ENCODE measurements at regions not wholly inside any gene's neighbourhood (a gene's known extent, or its start where the extent isn't known, plus 50 kb on each side); places are given as distances from the start of the nearest gene placed in this dataset.

DNA sequence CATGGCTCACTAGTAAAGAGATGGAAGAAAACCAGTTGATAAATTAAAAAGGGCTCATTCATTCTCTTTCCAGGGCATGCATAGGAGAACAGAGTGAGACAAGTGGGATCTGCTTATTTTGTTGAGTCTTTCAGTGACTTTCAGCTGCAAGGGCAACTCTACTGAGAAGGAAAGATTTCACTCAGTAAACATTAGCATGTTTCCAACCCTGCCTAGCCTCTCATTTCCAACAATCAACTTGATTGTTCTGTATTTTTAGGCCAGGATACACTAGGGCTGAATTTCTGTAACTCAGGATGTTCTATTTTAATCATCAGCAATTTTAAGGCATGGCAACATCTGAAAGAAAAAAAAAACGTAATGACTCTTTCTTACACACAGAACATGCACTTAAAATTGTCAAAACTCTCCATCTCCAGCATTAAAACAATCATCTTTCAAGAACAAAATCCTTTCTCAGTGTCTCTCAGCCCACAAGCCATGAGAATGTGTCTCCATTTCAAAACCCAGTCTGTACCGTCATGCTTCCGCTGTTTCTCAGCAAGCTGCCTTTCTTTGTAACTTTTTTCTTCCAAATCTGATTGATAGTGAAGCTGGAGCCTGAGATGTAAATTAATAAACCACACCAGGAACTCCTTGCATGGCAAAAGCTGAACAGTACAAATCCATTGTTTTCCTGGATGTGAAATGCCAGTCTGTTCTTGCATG, 147.2 kb upstream of the KLF14 start:
- DNase-seq, result no peak

- no peak for DNase-seq
These were observed 147.8 kb upstream of the KLF14 start for GRCh38 chr7:130881799-130882141.

GRCh38 chr7:130882396-130882795, 148.4 kb upstream of the KLF14 start:
- DNase-seq, result no peak

DNA sequence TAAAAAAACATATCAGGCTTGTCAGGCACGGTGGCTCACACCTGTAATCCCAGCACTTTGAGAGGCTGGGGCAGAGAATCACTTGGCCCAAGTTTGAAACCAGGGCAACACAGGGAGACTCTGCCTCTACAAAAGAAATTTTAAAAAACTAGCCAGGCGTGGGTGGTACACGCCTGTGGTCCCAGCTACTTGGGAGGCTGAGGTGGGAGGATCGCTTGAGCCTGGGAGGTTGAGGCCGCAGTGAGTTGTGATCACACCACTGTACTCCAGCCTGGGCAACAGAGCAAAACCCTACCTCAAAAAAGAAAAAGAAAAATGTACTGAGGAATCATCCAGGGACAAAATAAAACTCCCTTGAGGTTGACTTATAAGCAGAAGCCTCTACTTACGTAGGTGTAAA, 149.9 kb upstream of the KLF14 start:
- no peak for DNase-seq

GRCh38 chr7:130884437-130885417, 150.7 kb upstream of the KLF14 start:
- DNase-seq, result no peak

DNA sequence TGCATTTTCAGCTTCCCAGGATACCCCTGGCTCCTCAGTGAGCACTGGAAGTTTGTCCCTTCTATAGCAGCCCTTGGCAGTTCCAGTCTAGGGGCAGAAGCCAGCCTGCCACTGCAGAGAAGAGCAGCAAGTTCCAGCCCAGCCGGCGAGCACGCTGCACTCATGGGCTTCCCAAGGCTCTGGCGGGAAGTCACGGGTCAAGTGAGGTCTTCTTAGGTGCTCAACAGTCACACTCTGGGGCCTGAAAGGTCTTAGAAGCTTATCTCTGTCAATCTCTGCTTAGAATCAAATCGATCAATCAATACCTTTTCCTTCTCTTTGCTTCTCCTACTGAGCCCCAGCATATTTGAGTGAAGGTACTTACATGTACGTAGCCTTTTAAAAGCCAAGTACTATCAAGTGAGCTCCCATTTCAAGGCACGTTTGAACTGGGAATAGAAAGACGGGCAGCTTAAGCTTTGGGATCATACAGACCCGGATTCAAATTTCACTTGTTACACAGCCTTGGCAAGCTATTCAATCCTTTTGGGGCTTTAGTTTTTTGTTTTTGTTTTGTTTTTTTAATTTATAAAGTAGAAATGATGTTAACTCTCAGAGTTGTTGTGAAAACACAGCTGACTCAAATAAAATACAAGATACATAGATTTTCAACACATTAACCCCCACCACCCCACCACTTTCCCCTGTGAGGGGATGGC, 152.6 kb upstream of the KLF14 start:
- DNase-seq, result no peak

DNA sequence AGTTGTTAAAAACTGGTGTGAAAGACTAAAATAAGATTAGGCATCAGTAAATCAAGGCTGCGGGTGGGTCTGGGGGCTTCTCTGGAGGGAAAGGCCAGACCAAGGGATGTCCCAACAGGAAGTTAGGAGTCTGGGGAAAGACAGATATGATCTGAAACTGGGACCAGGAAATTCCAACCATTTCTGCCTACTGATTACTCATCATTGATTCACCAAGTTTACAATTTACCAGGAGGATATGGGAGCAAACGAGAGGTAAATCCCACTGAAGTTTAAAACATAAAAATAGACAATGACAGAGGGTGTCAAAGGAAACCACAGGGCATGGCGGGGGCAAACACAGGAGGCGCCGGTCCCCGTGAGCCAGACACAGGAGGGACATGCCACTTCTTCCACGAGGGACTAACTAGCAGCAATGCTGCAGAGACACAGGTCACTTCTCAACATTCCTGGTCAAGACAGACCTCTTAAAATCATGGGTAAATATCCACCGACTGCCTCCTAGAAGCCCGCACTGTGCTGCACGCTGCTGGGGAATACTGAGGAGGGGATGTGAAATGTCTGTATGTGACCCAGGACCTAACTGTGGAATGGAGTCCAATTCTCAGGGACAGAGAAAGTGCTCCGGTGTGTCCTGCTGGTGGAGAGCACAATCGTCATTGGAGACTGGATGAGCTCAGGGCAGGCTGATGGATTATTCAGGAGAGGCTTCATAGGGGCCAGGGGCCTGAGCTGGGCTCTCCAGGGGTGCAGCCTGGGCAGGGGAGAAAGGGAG, 153.4 kb upstream of the KLF14 start:
- DNase-seq, result no peak

DNA sequence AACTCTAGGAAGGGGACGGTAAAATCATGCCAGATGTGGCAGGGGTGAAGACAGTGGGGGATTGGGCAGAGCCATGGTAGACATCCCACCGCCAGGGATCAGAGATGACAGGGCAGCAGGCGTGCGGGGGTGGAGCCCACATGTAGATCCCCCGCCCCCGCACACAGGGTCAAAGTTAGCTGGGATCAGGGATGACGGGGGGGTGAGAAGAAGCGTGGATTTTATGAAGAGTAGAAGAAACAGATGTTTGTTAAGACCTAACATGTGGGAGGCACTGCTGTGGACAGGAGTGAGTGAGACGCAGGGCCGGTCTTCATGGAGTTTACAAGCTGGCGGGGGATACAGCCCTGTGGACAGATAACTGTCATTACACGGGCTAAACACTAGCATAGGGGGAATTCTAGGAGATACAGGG, 154.0 kb upstream of the KLF14 start:
- DNase-seq, result no peak

DNA sequence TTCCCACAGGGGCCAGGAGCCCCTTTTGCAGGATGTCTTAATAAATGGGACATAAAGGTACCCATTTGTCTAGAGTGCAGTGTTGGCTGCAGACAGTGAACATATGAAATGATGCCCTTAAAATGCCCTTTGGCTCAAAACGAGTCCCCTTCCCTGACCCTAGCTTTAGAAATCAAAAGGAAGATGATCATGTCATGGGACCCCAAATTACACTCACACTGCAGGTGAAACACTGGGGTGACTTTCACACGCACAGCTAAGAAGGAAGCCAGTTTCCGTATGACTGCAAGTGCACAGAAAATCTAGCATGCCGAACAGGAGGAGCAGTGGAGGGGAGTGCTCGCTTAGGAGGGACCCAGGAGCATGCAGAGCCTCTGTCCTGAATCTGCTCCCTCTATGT, 154.5 kb upstream of the KLF14 start:
- DNase-seq, result no peak

DNA sequence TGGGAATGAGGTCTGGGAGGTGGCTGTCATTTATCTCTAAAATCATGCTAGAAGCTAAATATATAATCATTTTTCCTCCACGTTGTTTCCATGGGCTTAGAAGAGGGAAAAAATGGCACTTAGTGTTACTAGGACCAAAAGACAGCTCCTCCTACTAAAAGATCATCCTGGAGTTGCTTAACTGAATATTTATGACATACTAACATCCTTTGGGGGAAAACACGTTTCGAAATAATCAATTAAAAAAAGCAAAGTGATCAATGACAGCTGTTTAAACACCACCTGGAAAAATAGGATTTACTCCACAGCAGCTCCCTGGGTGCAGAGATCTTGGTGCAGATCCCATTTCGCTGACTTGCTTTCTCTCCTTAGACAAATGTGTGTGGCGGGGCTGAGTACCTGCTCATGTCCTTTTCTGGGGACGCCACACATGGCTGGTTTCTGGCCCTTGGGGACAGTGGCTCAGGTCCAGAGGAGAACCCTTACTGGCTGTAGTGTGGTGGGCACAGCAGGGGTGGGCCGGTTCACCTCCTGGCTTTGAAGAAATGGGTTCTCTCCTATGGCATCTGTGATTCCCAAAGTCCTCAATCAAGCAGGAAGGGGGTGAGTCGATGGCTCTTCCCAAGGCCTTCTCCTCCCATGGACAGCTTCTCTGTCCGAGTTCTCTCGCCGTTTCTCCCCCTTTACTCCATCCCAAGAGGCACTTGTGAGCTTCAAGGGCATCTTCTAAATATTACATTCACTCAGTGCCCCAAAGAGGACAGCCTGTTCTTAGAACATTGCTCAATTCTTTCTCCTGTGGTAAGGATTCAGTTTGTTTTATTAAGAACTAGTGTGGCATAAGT, 156.4 kb upstream of the KLF14 start:
- DNase-seq, result no peak

DNA sequence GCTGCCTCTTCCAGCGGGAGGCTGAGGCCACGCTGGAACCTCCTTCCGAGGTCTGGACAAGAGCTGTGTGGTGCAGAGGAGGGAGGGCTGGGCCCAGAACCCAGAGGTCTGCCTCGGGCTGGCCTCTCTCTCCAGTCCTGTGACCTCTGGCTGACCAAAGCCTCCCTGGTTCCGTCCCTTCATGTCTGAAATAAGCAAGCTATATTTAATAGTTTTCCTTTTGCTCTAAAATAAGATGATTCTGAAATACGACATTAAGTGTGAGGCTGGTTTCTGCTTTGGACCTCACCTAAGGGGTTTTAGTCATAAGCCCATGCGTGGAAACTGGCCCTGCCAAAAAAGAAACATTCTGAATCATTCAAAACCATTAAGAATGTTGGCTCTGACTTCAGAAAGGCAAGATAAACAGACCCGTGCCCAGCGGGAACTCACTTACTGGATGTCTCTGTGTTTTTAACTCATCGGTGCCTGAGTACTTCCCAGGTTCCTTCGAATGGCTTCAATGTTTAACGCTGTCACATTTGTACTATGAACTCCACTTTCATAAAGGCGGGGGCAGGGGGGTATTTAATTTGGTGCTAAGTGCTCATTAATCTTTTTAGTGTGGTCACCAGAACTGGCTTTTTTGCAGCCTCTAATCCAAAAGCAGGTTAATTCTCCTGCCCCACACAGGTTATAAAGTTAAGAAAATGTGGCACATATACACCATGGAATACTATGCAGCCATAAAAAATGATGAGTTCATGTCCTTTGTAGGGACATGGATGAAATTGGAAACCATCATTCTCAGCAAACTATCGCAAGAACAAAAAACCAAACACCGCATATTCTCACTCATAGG, 157.5 kb upstream of the KLF14 start:
- DNase-seq, result no peak

GRCh38 chr7:130893441-130893894, 159.5 kb upstream of the KLF14 start:
- DNase-seq, result no peak

DNA sequence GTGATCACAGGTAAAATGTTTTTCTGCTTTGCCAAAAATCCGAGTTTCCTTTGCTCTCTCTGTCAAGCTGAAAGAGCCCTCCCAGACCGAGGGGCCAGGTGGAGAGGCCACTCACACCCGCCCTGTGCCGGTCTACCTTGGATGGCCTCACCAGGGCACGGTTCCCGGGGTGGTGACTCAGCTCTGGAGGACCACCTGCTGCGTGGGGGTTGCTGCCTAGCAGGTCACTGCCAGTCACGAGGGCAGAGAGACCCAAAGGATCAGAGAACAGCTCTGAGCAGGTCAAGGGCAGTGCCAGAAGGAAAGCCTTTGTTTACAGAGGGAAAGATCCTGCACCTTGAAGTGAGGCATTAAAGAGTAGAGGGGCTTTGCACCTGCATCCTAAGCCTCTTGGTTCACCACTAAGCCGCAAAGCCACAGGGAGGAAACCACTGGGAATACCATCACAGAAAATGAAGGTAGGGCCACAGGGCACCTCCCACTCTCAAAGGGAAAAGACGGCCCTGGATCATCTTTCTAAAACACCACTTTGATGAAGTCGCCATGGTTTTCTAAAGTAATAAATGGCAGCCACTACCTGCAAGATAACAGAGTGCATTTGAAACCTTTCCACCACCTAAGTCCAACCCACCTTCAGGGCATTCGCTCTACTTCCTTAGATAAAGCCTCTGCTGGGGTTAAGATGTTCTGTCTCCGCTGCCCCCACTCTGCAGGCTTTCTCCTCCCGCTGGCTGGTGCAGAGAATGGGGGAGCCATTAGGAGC, 160.3 kb upstream of the KLF14 start:
- no peak for DNase-seq

DNA sequence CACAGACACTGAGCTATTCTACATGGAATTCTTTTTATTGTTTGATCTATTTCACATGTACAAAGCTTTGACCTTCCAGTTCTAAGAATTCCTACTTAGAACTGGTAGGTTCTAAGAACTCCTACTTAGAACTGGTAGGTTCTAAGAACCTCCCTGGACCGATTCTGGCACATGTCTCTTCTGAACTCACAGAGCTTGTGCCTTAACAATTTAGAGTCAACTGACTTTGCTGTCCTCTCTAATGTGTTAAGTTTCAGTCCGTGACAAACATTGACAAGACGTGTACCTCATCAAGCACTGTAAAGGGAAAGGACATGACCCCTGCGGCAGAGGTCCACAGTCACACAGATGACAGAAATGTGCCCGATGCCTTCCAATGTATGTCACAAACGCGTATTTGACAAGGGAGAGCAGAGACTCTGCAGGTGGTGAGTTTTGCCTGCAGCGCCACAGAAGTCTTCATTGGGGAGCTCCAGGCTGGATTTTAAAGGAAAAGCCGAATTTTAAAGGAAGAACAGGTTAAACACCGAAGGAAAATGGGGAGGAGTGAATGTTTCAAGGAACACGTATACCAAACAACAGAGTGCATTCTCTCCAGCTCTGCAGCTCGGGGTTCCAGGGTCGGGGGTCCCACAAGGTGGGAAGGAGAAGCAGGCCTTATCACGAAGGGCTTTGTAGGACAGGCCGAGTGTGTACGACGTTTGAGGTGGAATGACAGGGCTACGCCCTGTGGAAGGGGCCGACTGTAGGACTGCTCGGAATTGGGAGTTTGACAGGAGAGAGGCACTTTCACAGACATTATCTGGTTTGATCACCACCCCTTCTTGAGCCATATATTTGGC, 161.1 kb upstream of the KLF14 start:
- DNase-seq, result no peak

DNA sequence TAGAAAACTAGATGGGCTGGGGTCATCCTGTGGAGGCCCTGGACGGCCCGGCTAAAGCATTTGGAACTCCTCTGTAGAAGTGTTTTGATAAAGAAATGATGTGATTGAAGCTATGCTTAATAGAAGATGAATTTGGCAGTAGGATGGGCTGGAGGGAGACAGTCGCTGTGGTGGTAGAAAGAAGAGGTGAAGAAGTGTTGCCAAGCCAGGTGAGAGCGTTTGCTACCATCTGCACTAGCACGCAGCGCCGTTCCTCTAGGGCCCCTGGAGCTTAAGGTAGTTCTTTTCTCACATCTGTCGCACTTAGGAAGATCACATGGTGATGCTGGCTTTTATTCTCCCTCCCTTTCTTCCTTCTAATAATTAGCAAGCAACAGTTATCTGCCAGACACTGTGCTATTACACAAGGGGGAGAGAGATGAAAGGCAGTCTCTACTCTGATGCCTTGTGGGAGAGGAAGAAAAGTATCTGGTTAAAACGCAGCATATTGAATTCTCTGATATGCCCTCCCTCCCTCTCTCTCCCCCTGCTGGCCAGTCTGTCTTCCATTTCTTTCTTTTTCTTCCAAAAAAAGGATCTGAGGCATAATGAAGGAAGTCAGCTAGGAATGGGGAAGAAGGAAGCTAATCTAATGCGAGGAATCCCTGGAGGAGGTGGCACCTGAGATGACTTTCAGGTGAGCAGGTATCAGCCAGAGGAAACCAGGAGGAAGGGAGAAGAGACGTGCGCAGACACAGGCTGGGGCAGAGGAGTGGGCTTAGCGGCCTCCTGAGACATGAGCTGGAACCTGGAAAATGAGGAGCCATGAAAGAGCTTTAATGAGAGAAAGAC, 162.3 kb upstream of the KLF14 start:
- DNase-seq, result no peak

DNA sequence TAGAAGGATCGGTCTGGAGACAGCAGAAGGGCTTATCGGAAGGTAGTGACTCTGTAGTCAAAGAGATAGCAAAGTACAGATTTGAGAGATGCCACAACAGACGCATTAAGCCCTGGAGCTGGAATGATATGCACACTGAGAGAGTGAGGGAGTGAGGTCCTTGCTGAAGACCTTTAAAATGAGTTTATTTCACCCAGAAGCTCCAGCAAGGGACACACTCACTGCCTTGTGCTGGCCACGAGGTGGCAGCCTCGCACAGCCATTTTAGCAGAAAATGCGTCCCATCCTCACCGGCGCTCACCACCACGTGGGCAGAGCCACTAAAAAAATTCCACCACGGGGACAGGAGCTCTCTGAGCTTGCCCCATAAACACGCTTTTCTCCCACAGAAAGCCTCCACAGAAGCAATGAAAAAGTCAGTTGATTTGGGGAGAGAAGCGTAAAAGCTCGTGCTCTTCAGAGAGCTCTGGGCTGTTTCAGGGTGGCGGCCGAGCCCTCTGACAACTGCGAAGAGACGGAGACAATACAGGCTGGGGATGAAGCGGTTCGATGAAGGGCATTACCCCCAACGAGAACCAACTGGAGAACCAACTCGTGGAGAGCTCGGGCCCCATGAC, 163.0 kb upstream of the KLF14 start:
- DNase-seq, result peak; percentile 80

Measured in retina (tissue), 1 donor.